Stimulated activated memory B cell treated with anti-CD40 and anti-IgM and Interleukin-4, amounts not matched to agents 10 μg/mL and 1 μg/mL and 100 μg/mL, for 72 hours (primary cell): ENCODE measurements at regions not wholly inside any gene's neighbourhood (a gene's known extent, or its start where the extent isn't known, plus 50 kb on each side); places are given as distances from the start of the nearest gene placed in this dataset.

Source experiments
- ATAC-seq: fragments of 150-1000 bp; cut with Tn5 transposase; 2 replicates; pipeline ENCODE4 v1.10.0; 2021
- H3K27ac Mint-ChIP-seq: one replicate; pipeline ENCODE4 v1.8.0; 2022; ENCODE audit warnings: mild to moderate bottlenecking, mixed read lengths
- H3K27me3 Mint-ChIP-seq: one replicate; pipeline ENCODE4 v1.8.0; 2022; ENCODE audit warnings: mixed read lengths
- H3K36me3 Mint-ChIP-seq: one replicate; pipeline ENCODE4 v1.8.0; 2022; ENCODE audit warnings: mixed read lengths
- H3K4me1 Mint-ChIP-seq: one replicate; pipeline ENCODE4 v1.8.0; 2022; ENCODE audit warnings: mixed read lengths
- H3K4me3 Mint-ChIP-seq: one replicate; pipeline ENCODE4 v1.8.0; 2022; ENCODE audit warnings: mild to moderate bottlenecking, moderate library complexity, mixed read lengths
- H3K9me3 Mint-ChIP-seq: one replicate; pipeline ENCODE4 v1.8.0; 2022; ENCODE audit warnings: mixed read lengths

DNA sequence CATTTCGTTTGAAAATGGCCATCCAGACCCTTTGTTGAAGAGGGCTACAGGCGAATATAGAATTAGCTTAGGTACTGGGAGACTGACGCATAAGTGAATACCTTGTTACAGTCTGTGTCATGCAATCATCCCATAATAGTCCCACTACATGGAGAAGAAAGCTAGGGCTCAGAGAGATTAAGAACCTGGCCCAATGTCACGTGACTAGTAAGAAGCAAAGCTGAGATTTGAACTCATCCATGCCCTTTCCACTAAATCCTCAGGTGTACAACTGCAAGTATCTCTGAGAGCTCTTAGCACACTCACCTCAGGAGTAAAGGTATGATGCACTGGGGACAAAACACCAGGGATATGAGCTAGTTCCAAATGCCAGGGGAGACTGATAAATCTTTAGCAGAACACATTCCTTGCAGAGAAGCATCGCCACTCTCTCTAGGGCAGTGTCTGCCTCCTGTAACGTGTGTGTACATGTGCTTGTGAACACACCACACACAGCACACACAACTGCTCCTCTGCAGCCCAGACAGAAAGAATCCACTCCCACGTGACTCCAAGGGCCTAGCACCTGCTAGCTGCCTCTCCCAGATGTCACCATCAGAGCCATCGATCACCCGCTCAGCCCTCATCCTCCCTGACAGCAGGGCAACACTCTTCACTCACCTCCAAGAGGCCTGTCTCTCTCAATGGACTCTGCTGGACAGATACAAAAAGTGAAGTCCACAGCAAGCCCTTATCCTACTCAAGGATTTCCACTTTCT lies 402.8 kb downstream of the NXPE2 start:
- ATAC-seq = no peak
- no peaks in the 10 kb centered on the region for H3K9me3 Mint-ChIP-seq
- H3K27ac Mint-ChIP-seq = no peak overlapping the region
- H3K4me3 Mint-ChIP-seq = no peak overlapping the region
- H3K36me3 Mint-ChIP-seq = no peaks in the 10 kb centered on the region
- H3K27me3 Mint-ChIP-seq = peaks cover 22% of the 10 kb centered on the region
- no peaks in the 10 kb centered on the region for H3K4me1 Mint-ChIP-seq

DNA sequence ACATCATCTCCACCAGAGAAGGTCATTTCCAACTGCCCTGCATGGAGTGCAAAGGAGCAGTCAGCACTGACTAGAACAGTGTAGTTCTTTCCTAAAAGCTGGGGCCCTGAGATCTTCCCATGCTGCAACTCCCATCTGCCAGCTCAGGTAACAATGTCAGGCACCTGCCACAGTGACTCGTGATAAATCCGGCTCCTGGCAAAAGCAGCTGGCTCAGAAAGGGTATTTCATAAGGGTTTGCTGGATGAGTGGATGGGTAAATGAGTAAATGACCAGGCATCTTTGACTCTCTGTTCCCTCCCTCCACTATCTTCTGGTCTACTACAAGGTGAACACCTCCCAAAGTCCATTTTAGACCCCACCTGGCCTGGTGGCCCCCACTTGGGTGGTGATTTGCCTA lies 403.6 kb downstream of the NXPE2 start:
- no peaks in the 10 kb centered on the region for H3K36me3 Mint-ChIP-seq
- H3K4me3 Mint-ChIP-seq = no peak overlapping the region
- no peak overlapping the region for H3K27ac Mint-ChIP-seq
- H3K4me1 Mint-ChIP-seq = no peaks in the 10 kb centered on the region
- no peaks in the 10 kb centered on the region for H3K9me3 Mint-ChIP-seq
- no peak for ATAC-seq
- H3K27me3 Mint-ChIP-seq = peaks cover 21% of the 10 kb centered on the region

DNA sequence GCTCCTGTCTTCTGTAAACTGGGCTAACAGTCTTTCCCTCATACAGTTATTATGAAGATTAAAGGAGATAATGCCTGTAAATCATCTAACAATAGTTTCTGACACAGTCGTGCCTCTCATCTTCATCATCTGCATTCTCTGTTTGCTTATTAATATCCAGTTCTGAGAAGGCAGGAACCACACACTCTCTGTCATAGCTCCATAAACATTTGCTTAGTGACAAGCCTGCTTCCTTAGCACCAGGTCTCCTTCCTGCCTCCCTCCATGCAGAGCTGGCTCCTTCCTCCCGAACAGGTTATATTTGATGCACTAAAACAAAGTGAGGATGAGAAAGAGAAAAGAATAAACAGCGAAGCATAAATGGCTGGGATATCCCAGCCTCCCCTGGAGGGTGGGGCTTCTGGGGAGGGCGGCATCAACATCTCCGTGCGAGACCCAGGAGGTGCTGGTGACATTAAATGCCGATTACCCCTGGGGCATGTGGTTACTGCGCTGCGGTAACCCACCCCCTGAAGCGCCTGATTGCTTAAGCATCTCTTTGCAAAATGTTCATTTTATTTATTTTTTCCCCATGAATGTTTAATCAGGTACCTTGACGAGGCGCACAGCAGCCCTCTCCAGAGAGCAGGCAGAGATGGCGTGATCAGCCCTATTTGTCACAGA lies 404.9 kb downstream of the NXPE2 start:
- peak; percentile 34 for ATAC-seq
- no peaks in the 10 kb centered on the region for H3K9me3 Mint-ChIP-seq
- H3K27ac Mint-ChIP-seq = no peak overlapping the region
- no peaks in the 10 kb centered on the region for H3K4me1 Mint-ChIP-seq
- H3K27me3 Mint-ChIP-seq = peaks cover 11% of the 10 kb centered on the region
- H3K4me3 Mint-ChIP-seq = no peak overlapping the region
- no peaks in the 10 kb centered on the region for H3K36me3 Mint-ChIP-seq

DNA sequence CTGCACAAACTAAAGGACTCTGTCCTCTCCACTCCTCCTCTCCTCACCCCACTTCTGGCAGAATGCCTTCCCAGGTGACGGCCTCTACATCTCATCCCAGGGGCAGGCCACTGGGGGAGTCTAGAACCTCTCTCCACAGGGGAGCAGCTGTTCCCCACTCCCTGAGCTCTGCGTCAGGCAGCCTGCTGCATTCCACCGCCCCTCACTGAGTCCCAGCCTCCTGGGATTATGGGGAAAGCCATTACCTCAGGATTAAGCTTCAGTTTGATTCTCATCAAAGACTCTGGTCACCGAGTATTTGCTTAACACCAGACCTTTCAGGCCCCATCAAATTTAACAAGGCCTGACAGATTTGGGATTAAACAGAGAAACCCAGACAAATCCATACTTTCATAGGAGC lies 405.9 kb downstream of the NXPE2 start:
- H3K27me3 Mint-ChIP-seq = peaks cover 17% of the 10 kb centered on the region
- H3K27ac Mint-ChIP-seq = no peak overlapping the region
- no peaks in the 10 kb centered on the region for H3K36me3 Mint-ChIP-seq
- no peak overlapping the region for H3K4me3 Mint-ChIP-seq
- no peaks in the 10 kb centered on the region for H3K9me3 Mint-ChIP-seq
- ATAC-seq = no peak
- H3K4me1 Mint-ChIP-seq = no peaks in the 10 kb centered on the region

DNA sequence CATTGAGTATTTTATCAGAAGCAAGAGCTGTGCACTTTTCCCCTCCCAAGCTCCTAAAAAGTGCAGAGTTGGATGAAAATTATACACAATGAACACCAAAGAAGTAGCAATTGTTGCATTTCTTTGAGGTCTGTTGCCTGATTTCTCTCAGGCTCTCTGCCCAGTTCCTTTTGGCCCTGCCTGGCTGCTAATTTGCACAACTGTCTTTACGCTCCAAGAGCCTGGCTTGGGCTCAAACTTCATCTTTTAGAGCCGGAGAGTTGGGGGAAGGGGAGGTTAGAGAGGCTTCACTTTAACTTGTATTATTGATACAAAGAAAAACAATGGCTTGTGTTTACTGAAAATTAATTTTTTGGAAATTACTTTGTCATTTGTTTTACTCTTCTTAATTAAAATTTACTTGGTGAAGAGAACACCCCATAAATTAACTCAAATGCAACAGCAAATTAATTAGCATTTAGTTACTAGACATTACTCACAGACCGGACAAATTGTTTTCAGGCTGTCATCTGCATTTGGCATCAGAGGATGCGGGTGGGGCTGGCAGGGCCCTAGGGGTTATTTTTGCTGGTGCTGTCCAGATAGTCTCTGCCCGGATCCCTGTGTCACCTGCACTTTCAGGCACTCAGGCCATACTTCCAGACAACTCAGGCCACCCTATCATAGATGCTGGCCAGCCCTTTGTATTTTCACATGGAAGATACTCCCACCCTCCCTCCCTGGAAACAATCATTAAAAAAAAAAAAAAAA lies 407.3 kb downstream of the NXPE2 start:
- Mint-ChIP-seq H3K36me3 (no peaks in the 10 kb centered on the region), H3K9me3 (no peaks in the 10 kb centered on the region), H3K27ac (no peak overlapping the region), H3K27me3 (peaks cover 19% of the 10 kb centered on the region), H3K4me3 (no peak overlapping the region), H3K4me1 (no peaks in the 10 kb centered on the region)
- ATAC-seq = no peak

DNA sequence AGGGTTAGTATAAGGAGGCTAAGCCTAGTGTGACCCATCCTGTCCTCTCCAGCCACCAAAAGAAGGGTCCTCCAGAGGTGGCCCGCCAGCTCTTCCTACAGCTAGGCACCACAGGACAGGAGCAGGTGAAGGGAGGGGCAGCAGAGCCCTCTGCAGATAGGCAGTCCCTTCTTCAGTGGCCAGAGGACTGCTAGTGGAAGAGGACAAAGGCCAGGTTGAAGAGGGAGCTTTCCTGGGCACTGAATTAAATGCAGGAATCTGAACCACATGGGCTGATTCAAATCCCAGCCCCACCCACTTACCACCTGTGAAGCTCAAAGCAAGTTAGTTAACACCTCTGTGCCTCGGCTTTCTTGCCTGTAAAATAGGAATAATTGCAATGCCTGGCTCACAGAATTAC lies 409.5 kb downstream of the NXPE2 start:
- Mint-ChIP-seq H3K27ac (no peak overlapping the region), H3K27me3 (peaks cover 22% of the 10 kb centered on the region), H3K36me3 (no peaks in the 10 kb centered on the region), H3K9me3 (no peaks in the 10 kb centered on the region), H3K4me3 (no peak overlapping the region), H3K4me1 (no peaks in the 10 kb centered on the region)
- ATAC-seq = no peak

DNA sequence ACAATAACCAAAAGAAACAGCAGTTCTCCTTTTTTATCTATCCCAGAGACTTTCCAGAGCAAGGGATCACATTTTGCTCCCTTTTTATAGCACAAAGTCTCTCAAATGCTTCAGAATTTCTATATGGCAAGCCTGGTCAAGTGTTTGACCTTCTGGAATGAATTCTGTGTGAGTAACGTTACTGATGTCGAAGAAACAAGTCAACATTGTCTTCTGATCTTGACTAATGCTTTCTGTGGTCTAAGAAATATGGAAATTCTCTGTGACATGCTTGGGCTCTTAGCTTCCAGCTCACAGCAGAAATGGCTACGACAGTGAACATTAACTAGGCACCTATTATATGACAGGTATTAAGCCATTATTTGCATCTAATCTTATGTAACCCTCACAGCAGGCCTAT lies 411.7 kb downstream of the CADM1 start:
- no peaks in the 10 kb centered on the region for H3K9me3 Mint-ChIP-seq
- no peak for ATAC-seq
- H3K4me3 Mint-ChIP-seq = no peak overlapping the region
- H3K27me3 Mint-ChIP-seq = peaks cover 23% of the 10 kb centered on the region
- no peaks in the 10 kb centered on the region for H3K4me1 Mint-ChIP-seq
- no peaks in the 10 kb centered on the region for H3K36me3 Mint-ChIP-seq
- H3K27ac Mint-ChIP-seq = no peak overlapping the region

DNA sequence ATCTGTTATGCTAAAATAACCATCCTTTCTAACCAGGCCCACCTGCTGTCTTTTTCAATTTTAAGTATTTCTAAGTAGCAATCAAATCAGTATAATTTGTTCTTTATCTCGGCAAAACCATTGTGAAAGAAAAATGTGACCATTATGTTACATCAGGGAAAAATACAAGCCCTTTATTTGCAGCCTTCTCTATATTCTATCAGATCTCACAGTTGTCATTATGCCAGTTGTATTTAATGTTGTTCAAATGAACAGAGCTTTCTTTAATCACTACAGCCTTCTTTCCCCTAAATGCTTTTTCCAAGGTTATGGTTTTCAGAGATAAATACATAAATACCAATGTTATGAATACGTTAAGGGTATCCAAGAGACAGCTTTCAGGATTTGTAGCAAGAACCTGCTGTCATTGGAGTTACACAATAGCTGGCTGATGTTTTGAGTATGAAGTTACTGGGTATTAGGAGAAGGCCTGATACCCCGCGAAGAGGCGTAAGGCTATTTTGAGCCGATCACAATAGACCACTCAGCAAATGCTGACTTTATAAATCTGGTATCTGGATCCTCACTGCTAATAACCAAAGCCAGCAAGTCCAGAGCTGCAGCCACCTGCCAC lies 406.3 kb downstream of the CADM1 start:
- Mint-ChIP-seq H3K27me3 (peaks cover 12% of the 10 kb centered on the region), H3K4me3 (no peak overlapping the region), H3K27ac (no peak overlapping the region), H3K4me1 (no peaks in the 10 kb centered on the region), H3K9me3 (peaks cover 3% of the 10 kb centered on the region), H3K36me3 (no peaks in the 10 kb centered on the region)
- no peak for ATAC-seq

DNA sequence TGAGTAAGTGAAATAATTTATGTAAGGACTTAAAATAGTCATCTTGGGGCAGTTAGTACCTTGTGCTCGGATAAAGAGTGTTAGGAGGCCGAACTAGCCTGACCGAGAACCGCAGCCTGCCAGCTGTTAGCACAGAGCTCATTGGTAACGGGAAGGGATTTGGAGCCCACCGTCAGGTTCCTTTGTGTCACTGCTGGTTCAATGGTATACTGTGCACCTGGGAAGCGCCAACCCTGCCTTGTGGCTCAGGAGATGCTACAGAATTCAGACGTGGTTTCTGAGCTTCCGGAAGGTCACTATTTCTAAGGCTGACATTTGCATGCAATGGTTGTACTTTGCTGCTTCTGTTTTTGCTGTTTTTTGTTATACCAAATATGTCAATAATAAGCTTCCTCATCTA lies 403.5 kb downstream of the CADM1 start:
- no peak for ATAC-seq
- peaks cover 3% of the 10 kb centered on the region for H3K9me3 Mint-ChIP-seq
- H3K4me3 Mint-ChIP-seq = no peak overlapping the region

DNA sequence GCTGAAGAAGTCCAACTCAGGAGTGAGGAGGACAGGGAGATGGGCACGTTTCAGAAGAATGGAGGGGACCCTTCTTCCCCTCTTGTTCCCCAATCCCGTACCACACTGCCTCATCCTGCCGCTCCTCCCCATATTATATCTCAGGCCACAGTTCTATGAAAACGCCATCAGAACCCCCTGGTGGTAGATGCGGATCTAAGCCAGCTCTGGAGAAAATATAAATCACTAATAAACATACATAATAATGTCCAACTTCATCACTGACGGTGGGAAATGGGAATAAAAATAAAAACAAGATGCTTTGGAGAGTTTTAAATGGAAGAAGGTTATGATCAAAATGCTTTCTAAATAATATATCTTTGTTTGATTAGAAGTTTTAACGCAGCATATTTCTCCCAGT lies 400.3 kb downstream of the CADM1 start:
- Mint-ChIP-seq H3K4me3 (no peak overlapping the region), H3K27ac (no peak overlapping the region), H3K4me1 (no peaks in the 10 kb centered on the region), H3K9me3 (peaks cover 3% of the 10 kb centered on the region), H3K27me3 (no peaks in the 10 kb centered on the region), H3K36me3 (no peaks in the 10 kb centered on the region)
- no peak for ATAC-seq

More for the DNA sequence above, 403.5 kb downstream of the CADM1 start:
- Mint-ChIP-seq H3K36me3 (no peaks in the 10 kb centered on the region), H3K27me3 (no peaks in the 10 kb centered on the region), H3K4me1 (no peaks in the 10 kb centered on the region), H3K27ac (no peak overlapping the region)

DNA sequence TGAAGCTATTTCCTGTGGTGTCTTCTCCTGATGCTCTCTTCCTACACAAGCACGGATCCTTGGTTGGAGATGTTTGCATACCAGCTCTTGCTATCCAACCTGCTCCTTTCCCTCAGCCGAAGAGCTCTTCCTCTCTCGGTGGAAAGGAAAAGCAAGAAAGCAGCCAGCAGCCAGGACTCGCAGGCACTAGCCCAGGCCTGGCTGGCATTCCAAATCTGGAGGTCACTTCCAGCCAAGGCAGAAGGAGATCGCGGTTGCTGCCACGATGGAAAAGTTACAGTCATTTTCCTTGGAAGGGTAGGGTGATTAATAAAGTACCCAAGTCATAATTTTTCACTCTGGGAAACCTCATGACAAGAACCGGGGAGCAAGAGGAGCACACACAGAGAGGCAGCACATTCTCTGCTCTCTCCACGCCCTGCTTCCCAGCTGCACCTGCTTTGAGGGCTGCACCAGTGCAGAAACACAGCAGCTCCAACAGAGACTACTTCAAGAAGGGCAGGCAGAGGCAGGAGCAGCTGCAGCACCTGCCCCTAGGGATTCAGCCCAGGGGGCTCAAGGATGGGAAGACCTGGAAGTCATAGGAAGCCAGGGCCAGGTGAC lies 399.3 kb downstream of the CADM1 start:
- Mint-ChIP-seq H3K27me3 (no peaks in the 10 kb centered on the region), H3K4me1 (no peaks in the 10 kb centered on the region), H3K9me3 (no peaks in the 10 kb centered on the region), H3K36me3 (no peaks in the 10 kb centered on the region), H3K4me3 (no peak overlapping the region), H3K27ac (no peak overlapping the region)
- ATAC-seq = no peak

DNA sequence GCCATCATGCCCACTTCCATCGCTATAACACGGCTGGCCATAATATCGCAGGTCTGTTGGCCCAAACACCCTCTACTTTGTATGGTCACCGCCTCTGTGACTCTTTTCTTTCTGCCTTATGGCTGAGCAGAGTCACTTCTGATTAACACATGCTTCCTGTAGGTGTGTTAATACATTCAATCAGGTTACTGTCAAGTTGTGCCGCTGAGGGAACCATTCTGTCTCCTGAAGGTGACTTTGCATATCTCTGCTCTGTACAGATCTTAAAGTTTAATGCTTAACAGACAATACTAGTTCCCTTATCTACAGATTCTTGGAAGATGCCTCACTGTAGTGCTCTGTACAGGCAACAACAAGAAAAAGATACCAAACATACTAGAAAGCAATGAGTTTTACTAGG lies 393.1 kb downstream of the CADM1 start:
- Mint-ChIP-seq H3K36me3 (no peaks in the 10 kb centered on the region), H3K9me3 (no peaks in the 10 kb centered on the region)

DNA sequence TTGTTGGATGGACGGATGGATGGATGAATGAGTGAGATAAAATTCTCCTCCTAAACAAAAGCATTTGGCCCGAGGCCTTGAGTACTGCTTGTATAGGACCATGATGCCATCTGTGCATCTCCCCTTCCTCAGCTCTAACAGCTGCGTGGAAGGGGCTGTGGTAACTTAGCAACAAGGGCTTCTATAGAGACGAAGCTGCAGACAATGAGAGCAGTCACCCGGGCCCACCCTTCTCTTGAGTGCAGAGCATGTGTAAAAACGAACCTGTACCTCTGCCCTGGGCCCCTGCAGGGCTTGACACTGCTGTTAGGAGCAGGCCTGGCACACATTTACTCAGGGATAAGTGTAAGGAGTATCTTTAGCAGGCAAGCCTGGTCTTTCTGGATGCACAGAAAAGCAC lies 391.5 kb downstream of the CADM1 start:
- peaks cover 23% of the 10 kb centered on the region for H3K27me3 Mint-ChIP-seq
- no peak overlapping the region for H3K27ac Mint-ChIP-seq
- ATAC-seq = no peak
- H3K4me1 Mint-ChIP-seq = no peaks in the 10 kb centered on the region
- H3K9me3 Mint-ChIP-seq = no peaks in the 10 kb centered on the region
- no peak overlapping the region for H3K4me3 Mint-ChIP-seq
- H3K36me3 Mint-ChIP-seq = no peaks in the 10 kb centered on the region

More for the DNA sequence above, 393.1 kb downstream of the CADM1 start:
- Mint-ChIP-seq H3K27ac (no peak overlapping the region), H3K27me3 (peaks cover 20% of the 10 kb centered on the region), H3K4me3 (no peak overlapping the region), H3K4me1 (no peaks in the 10 kb centered on the region)
- ATAC-seq = no peak

DNA sequence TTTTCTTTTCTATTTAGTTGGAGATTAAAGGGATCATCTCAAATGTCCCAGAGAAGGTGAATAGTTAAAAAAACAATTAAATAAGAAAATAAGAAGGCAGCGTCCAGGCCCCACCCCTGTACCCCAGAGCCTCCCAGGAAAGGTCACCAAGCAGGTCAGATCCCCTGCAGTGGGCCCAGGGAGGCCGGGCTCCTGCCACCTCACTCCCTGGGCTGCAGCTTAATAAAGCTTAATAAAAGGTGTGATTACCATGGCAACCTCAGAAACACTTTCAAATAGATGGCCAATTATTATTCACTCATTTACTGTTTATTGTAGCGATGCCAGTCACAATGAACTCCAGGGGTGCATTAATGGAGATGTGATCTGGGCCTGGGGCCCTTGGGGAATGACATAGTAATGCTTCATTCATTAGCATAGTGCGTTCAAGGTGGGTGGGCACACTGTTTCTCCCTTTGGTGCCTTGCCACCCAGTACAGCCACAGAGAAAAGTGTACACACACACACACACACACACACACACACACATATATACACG lies 386.2 kb downstream of the CADM1 start:
- Mint-ChIP-seq H3K27me3 (peaks cover 25% of the 10 kb centered on the region), H3K4me1 (no peaks in the 10 kb centered on the region), H3K4me3 (no peak overlapping the region), H3K27ac (no peak overlapping the region), H3K36me3 (no peaks in the 10 kb centered on the region), H3K9me3 (no peaks in the 10 kb centered on the region)
- ATAC-seq = no peak

DNA sequence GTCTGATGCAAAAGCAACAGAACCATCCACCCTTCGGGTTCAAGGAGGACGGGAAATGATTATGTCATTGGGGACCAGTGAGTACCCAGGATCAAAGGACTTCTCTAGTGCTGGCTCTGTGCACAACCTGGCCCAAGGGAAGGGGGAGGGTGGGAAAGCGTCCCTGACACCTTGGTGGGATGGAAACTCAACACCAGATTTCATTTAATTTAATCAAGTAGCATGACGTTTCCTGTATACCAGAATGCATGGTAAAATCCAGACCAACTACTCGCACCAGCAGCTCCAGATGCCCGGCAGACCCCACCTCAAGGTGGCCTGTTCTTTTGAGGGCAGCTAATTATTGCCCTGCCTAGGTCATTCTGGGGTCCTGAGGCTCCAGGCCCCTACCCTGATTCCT lies 385.1 kb downstream of the CADM1 start:
- H3K27me3 Mint-ChIP-seq = peaks cover 17% of the 10 kb centered on the region
- H3K36me3 Mint-ChIP-seq = no peaks in the 10 kb centered on the region
- no peak overlapping the region for H3K27ac Mint-ChIP-seq
- no peaks in the 10 kb centered on the region for H3K9me3 Mint-ChIP-seq
- H3K4me1 Mint-ChIP-seq = no peaks in the 10 kb centered on the region
- no peak for ATAC-seq
- no peak overlapping the region for H3K4me3 Mint-ChIP-seq
